ENCODE measurements at regions not wholly inside any gene's neighbourhood (a gene's known extent, or its start where the extent isn't known, plus 50 kb on each side); places are given as distances from the start of the nearest gene placed in this dataset.

DNA sequence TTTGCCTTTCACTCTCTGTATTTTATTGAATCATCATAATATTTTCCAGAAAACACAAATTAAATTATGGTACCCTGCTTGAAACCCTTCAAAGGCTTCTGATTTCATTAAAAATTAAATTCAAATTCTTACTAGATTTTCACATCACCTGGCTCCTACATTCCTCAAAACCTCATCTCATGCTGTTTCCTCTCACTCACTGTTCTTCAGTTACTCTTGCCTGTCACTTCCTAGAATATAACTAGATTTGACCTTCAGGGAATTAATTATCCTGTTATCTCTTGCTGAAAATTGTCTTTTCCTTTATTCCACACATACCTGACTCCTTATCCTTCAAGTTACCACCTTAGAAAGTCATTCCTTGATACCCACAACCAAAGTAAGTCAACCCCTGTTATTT lies 2294.7 kb downstream of the PCDH9 start:
- TF ChIP-seq, protein P1, sequence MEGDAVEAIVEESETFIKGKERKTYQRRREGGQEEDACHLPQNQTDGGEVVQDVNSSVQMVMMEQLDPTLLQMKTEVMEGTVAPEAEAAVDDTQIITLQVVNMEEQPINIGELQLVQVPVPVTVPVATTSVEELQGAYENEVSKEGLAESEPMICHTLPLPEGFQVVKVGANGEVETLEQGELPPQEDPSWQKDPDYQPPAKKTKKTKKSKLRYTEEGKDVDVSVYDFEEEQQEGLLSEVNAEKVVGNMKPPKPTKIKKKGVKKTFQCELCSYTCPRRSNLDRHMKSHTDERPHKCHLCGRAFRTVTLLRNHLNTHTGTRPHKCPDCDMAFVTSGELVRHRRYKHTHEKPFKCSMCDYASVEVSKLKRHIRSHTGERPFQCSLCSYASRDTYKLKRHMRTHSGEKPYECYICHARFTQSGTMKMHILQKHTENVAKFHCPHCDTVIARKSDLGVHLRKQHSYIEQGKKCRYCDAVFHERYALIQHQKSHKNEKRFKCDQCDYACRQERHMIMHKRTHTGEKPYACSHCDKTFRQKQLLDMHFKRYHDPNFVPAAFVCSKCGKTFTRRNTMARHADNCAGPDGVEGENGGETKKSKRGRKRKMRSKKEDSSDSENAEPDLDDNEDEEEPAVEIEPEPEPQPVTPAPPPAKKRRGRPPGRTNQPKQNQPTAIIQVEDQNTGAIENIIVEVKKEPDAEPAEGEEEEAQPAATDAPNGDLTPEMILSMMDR (IDR thresholded peaks at IDR 0.05), result no peak
- no peak for TF ChIP-seq POLR2A (IDR thresholded peaks at IDR 0.05)
